ENCODE measurements at regions not wholly inside any gene's neighbourhood (a gene's known extent, or its start where the extent isn't known, plus 50 kb on each side); places are given as distances from the start of the nearest gene placed in this dataset.
A peak's percentile ranks its signal among the peaks of the same experiment; 100 is the strongest.

DNA sequence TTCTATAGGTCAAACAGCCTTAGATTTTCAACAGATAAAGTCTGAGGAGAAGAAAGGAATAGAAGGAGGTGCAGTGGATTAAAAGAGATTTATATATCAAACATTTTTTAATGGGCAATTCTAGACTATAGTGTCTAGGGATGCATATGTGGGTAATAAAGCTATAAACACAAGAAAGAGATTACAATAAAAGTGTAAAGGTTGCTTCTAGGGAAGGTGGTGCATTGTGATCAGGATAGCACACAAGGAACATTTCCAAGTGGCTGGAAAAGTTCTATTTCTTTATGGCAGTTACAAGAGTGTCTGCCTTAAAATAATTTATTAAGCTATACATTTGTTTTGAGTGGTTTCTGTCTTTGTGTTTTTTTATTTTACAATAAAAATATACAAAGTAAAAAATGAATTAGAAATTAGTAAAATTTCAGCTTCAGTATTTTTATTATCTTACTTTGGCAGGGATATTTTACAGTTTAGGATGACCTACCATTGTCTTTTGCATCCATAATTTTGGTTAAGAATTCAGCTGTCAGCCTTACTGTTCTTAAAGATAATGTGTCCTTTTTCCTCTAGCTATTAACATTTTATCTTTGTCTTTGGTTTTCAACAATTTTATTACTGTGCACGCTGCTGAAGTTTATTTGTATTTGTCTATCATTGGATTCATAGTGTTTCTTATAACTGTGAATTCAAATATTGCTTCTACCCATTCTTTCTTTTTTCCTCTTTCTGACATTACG, 221.8 kb downstream of the LACC1 start:
- FAIRE-seq: peak; percentile 72

GRCh38 chr13:44103429-44104196, 223.9 kb downstream of the LACC1 start:
- peak; percentile 10 for FAIRE-seq

DNA sequence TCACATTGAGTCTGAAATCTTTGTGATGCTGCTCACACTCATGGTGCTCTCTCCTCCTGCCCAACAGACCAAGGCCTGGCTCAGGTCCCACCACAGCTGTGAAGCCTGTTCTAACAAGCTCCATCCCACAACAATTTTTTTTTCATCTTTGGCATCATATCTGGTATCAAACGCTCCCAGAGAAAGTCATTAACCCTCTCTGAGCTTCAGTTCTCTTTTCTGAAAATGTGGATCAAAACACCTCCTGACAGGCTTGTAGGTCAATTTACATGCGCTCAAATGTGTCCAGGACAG, 224.4 kb downstream of the LACC1 start:
- FAIRE-seq: no peak

DNA sequence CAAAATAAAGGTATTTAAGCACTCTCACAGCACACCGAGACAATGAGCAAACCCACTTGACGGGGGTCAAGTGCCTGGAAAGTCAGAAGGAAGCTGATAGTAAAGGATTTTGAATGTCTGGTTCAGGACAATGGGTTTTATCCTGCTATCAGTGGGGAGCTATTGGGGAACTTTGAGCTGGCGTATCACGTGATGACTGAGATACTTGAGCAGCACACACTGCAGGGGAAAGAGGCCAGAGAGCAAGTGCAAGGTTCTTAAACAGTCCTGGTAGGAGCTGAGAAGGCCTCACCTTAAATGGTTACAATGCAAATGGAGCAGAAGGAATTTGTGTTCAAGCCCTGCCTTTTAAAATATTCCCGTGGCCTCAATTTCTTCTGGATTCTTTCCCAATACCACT, 225.3 kb downstream of the LACC1 start:
- FAIRE-seq: no peak

DNA sequence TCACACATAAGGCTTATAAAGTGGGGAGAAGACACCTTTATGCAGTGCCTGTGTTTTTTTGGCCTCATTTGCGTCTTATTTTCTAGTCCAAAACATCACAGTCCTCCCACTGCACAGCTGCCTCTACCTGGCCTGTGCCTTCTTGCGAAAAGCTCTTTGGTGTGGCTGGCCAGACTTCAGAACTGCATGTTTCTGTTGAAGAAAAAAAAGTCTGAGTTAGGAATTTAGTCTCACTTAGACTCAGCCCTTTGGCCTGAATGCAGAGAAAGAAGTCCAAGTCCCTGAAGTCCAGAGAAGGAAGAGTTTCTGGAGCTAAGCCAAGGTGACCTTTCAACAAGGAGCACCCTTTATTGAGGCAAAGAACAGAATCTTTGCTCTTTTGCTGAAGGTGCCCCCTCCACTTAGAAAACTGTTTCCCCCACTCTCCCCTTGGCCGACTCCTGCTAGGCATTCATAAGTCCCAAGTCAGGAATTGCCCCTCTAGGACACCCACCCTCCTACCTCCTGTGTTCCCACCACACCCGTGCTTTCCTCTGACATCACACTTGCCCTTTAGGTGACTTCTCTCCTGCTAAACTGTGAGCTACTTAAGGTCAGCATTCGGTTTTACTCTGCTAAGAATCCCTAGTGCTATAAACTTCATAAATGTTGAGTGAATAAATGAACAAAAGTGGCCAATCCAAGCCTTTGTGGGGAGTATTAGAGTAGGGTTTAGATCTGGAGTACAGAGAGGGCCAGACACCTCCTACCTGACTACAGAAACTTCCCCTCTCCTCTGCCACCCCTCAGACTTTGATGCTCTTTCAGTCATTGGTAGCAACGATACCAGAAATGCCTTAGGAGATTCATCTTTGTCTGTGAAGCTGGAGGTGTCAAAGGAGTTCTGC, 226.8 kb downstream of the LACC1 start:
- FAIRE-seq: no peak

DNA sequence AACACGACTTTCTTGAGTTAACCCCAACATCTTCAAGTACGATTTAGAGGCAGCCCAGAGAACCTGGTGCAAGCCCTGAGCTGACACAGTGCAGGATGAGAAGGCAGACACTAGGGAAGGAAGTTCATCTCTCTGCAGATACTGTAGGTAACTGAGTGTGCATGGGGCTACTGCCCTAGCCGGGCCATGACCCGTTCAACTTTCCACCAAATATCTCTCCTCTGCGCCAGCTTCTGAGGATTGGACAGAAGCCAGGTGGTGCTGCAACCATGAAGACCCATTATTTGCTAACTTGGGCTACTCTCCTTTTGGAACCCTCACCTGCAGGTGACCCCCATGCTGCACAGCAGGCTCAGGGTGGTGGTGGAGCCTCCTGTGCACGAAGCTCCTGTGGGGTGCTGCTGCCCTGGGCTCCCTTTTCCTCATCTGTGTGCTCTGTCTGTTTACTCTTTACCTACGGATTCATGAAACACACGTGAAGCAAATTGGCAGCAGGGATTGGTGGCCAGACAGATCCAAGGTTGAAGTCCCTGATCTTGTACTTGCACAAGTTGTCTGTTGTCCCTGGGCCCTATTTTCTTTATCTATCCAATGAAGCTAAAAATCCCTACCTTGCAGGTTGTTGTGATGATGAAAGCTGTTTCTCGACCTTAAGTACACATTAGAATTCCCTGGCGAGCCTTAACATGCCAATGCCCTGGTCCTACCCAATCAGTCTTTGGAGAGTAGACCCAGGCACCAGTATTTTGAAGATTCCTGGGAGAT, 227.8 kb downstream of the LACC1 start:
- FAIRE-seq: no peak

- FAIRE-seq: peak; percentile 31
These were observed 228.7 kb downstream of the LACC1 start for GRCh38 chr13:44108331-44108858.

- FAIRE-seq: no peak
These were observed 230.5 kb downstream of the LACC1 start for GRCh38 chr13:44110091-44110621.

DNA sequence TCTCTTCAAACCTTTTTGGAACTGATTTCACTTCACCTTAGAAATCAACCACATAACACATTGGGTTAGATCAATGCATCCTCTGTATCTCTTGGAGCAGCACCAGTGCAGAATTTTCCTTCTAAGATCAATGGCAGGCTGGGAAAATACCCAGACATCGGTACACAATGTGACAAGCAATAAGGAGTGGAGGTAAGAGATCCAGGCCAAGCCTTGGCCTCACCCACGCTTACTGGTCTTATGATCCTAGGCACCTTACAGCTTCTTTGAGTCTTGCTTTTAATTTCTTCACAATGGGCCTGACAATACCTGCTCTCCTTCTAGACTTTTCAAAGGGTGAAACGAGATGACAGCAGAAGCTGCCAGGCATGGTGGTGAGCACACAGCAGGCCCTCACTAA, 232.0 kb downstream of the LACC1 start:
- FAIRE-seq: no peak

- FAIRE-seq: no peak
These were observed 233.1 kb downstream of the LACC1 start for GRCh38 chr13:44112700-44113329.

- FAIRE-seq: no peak
These were observed 237.0 kb downstream of the LACC1 start for GRCh38 chr13:44116562-44117332.

DNA sequence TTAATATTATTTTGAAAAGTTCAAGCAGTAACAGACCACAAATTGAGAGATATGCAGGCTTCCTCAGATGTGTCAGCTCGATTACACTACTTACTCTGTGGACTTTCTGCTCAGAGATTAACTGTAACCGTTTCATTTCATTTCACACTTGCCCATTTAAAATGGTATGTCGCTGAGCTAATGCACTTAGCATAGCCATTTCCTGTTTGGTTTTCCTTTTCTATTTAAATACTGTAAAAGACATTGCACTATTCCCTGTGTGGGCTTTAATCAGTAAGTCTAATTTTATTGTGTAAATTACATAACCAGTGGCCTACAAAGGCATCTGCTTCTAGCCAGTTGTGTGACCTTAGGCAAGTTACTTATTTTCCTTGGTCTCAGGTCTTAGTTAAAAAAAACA, 237.6 kb downstream of the LACC1 start:
- no peak for FAIRE-seq

- no peak for FAIRE-seq
These were observed 238.1 kb downstream of the LACC1 start for GRCh38 chr13:44117816-44118215.

DNA sequence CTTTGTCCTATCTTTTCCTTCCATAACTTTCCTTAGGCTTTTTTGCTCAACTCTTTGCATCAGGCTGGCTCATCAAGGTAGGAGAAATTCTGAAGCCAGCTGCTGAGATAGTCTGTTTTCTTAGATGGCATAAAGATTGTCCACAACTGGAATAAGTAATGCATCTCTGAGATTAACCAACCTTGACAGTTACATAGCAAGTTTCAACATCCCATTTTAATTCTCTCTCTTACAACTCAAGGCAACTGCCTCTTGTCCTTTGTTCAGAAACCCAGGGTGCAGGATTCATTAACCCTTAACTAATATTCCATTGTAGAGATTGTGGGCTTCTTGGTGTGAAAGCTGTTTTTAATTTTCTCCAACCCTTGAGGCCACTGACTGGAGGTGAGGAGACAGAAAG, 239.2 kb downstream of the LACC1 start:
- FAIRE-seq: no peak

- no peak for FAIRE-seq
These were observed 240.3 kb downstream of the LACC1 start for GRCh38 chr13:44120043-44120442.

DNA sequence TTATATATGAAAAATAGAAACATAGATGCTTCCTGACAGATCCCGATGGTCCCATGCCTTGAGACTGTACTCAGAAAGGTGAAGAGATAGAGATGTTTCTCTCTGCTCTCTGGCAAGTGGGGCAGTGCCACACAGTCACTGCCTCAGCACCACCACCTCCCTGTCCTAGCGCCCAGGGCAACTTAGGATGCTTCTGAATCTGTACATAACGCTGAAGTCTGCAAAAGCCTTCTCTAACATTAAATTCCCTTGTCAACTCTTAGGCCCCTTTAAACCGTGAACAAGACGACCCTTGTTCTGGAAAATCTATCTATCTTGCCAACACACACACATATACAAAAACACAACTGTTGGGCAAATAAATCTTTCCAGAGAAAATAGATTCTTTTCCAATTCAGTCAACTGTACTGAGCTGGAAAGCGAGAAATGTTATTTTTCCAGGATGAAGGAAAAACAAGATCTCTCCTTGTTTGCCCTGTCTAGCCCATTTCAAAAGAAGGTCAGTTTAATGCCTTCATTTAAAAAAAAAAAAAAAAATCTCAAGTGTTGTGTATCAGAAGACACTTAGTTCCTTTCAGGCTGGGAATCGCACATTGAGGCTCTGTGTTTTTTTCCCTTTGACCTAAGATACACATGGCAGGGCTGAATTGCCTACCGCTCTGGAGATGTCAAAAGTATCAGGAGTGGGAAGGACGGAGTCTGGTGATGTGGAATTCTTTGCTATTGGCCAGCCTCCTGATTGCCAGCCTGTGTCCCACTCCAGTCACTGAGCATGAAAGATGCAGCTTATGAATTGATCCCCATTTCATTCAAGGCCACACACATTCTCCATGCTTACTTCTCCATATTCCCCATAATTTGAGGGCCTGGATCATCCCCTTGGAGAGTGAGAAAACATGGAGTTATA, 241.4 kb downstream of the LACC1 start:
- no peak for FAIRE-seq

GRCh38 chr13:44124352-44124751, 244.6 kb downstream of the LACC1 start:
- FAIRE-seq: no peak

GRCh38 chr13:44125943-44126469, 246.3 kb downstream of the LACC1 start:
- no peak for FAIRE-seq

DNA sequence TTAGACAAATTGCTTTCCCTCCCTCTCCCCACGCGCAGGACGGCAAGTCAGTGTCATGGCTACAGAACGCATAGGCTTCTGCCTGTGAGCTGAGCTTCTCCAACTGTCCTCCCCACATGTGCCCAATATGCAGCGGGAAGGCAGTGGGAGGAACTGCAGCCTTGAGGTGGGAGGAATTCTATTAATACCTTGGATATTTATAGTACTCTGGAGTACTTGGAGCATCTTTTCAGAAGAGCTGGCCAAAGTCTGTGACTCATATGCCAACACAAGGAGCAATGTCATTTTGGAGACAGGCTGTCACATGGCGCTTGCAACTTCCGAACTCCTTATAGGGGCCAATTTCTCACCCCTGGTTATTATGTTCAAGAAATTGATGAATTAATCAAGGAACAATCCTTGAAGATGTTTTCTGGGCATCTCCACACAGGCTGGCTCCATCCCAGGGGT, 245.0 kb upstream of the SERP2 start:
- FAIRE-seq: no peak
